ENCODE measurements at regions not wholly inside any gene's neighbourhood (a gene's known extent, or its start where the extent isn't known, plus 50 kb on each side); places are given as distances from the start of the nearest gene placed in this dataset.

GRCh38 chr2:60361498-60361897, 192.0 kb downstream of the BCL11A start:
- no peak for ATAC-seq
- Histone ChIP-seq H3K4me3 (no peak overlapping the region), H3K4me1 (no peaks in the 10 kb centered on the region), H3K9me3 (no peaks in the 10 kb centered on the region), H3K27ac (no peak overlapping the region), H3K36me3 (ENCODE audit: insufficient read depth in 1 of 2, low read depth in 1 of 2) (no peaks in the 10 kb centered on the region), H3K27me3 (ENCODE audit: insufficient read depth in 3 of 3, low read length in 2 of 3) (no peaks in the 10 kb centered on the region)
- intact Hi-C loops (cut with DNase I), result no loop called here
- no peak for DNase-seq
- WGBS, 3 donors, result 91 to 95% (median 95%) methylated on average over 1 of the region's 1 CpG
- TF ChIP-seq CTCF (IDR thresholded peaks at IDR 0.05), result no peak

GRCh38 chr2:60359569-60359968, 193.9 kb downstream of the BCL11A start:
- Histone ChIP-seq H3K27me3 (ENCODE audit: insufficient read depth in 3 of 3, low read length in 2 of 3) (no peaks in the 10 kb centered on the region), H3K9me3 (no peaks in the 10 kb centered on the region), H3K27ac (no peak overlapping the region), H3K36me3 (ENCODE audit: insufficient read depth in 1 of 2, low read depth in 1 of 2) (no peaks in the 10 kb centered on the region), H3K4me1 (no peaks in the 10 kb centered on the region), H3K4me3 (no peak overlapping the region)
- no peak for DNase-seq
- TF ChIP-seq CTCF (IDR thresholded peaks at IDR 0.05), result no peak
- WGBS, 3 donors, result 71 to 80% (median 74%) methylated on average over 5 of the region's 5 CpGs
- ATAC-seq, result no peak
- intact Hi-C loops (cut with DNase I), result no loop called here

- Histone ChIP-seq H3K36me3 (ENCODE audit: insufficient read depth in 1 of 2, low read depth in 1 of 2) (no peaks in the 10 kb centered on the region), H3K27me3 (ENCODE audit: insufficient read depth in 3 of 3, low read length in 2 of 3) (no peaks in the 10 kb centered on the region), H3K4me1 (no peaks in the 10 kb centered on the region), H3K9me3 (no peaks in the 10 kb centered on the region), H3K27ac (no peak overlapping the region), H3K4me3 (no peak overlapping the region)
- intact Hi-C loops (cut with DNase I), result no loop called here
- DNase-seq (no peak), ATAC-seq (no peak)
- 69 to 82% (median 80%) methylated on average over 4 of the region's 4 CpGs for WGBS, 3 donors
- no peak for TF ChIP-seq CTCF (IDR thresholded peaks at IDR 0.05)
Measured at GRCh38 chr2:60358476-60358875, 195.0 kb downstream of the BCL11A start.

- Histone ChIP-seq H3K36me3 (ENCODE audit: insufficient read depth in 1 of 2, low read depth in 1 of 2) (no peaks in the 10 kb centered on the region), H3K9me3 (no peaks in the 10 kb centered on the region), H3K4me1 (no peaks in the 10 kb centered on the region), H3K4me3 (no peak overlapping the region), H3K27me3 (ENCODE audit: insufficient read depth in 3 of 3, low read length in 2 of 3) (no peaks in the 10 kb centered on the region), H3K27ac (no peak overlapping the region)
- no peak for TF ChIP-seq CTCF (IDR thresholded peaks at IDR 0.05)
- 64 to 65% (median 65%) methylated on average over 6 of the region's 6 CpGs for WGBS, 3 donors
- intact Hi-C loops (cut with DNase I), result no loop called here
- ATAC-seq, result no peak
- no peak for DNase-seq
Measured at GRCh38 chr2:60357996-60358395, 195.5 kb downstream of the BCL11A start.

GRCh38 chr2:60356346-60356745, 197.1 kb downstream of the BCL11A start:
- intact Hi-C loops (cut with DNase I), result no loop called here
- no peaks in the 10 kb centered on the region for H3K9me3 ChIP-seq
- no peak for TF ChIP-seq CTCF (IDR thresholded peaks at IDR 0.05)
- H3K27ac ChIP-seq, result no peak overlapping the region
- no peaks in the 10 kb centered on the region for H3K4me1 ChIP-seq
- DNase-seq (no peak), ATAC-seq (no peak)
- H3K36me3 ChIP-seq (ENCODE audit: insufficient read depth in 1 of 2, low read depth in 1 of 2), result no peaks in the 10 kb centered on the region
- WGBS, 3 donors, result 89 to 92% (median 91%) methylated on average over 5 of the region's 5 CpGs
- no peak overlapping the region for H3K4me3 ChIP-seq
- H3K27me3 ChIP-seq (ENCODE audit: insufficient read depth in 3 of 3, low read length in 2 of 3), result no peaks in the 10 kb centered on the region
